Neutrophil (primary cell): ENCODE measurements at regions not wholly inside any gene's neighbourhood (a gene's known extent, or its start where the extent isn't known, plus 50 kb on each side); places are given as distances from the start of the nearest gene placed in this dataset.

Experiments
- H3K27ac ChIP-seq: fragments of 200-600 bp; sonication (generic); 2 replicates; pipeline ENCODE4 v1.5.1; 2016; ENCODE audit warnings: mild to moderate bottlenecking, moderate library complexity
- H3K27me3 ChIP-seq: fragments of 200-600 bp; sonication (generic); 2 replicates; pipeline ENCODE4 v1.6.0; 2016; ENCODE audit warnings: mild to moderate bottlenecking
- H3K36me3 ChIP-seq: fragments of 200-600 bp; sonication (generic); 2 replicates; pipeline ENCODE4 v1.5.1; 2017
- H3K4me1 ChIP-seq, 2 experiments: fragments of 200-600 bp in 1 of 2; sonication (generic) in 1 of 2; 1 replicate in 1 of 2; 2 replicates in 1 of 2; pipeline versions ENCODE4 v1.5.1 to v1.6.1; 2013 to 2016; ENCODE audit warnings: low read depth in 1 of 2, low read length in 1 of 2, mild to moderate bottlenecking in 1 of 2, moderate library complexity in 1 of 2; ENCODE audit not compliant: control insufficient read depth in 1 of 2, insufficient read depth in 1 of 2
- H3K4me3 ChIP-seq, 2 experiments: fragments of 200-600 bp in 1 of 2; sonication (generic) in 1 of 2; 1 replicate in 1 of 2; 2 replicates in 1 of 2; pipeline ENCODE4 v1.5.1; 2013 to 2016; ENCODE audit warnings: low read depth in 1 of 2, low read length in 1 of 2, mild to moderate bottlenecking in 1 of 2, moderate library complexity in 1 of 2
- H3K9me3 ChIP-seq: fragments of 200-600 bp; sonication (generic); 2 replicates; pipeline ENCODE4 v1.5.1; 2016
- TF ChIP-seq, protein P1 (sequence below): fragments of 200-600 bp; sonication (generic); IDR thresholded peaks from 2 replicates; pipeline ENCODE4 v1.5.1; 2016; ENCODE audit warnings: antibody characterized with exemption

DNA sequence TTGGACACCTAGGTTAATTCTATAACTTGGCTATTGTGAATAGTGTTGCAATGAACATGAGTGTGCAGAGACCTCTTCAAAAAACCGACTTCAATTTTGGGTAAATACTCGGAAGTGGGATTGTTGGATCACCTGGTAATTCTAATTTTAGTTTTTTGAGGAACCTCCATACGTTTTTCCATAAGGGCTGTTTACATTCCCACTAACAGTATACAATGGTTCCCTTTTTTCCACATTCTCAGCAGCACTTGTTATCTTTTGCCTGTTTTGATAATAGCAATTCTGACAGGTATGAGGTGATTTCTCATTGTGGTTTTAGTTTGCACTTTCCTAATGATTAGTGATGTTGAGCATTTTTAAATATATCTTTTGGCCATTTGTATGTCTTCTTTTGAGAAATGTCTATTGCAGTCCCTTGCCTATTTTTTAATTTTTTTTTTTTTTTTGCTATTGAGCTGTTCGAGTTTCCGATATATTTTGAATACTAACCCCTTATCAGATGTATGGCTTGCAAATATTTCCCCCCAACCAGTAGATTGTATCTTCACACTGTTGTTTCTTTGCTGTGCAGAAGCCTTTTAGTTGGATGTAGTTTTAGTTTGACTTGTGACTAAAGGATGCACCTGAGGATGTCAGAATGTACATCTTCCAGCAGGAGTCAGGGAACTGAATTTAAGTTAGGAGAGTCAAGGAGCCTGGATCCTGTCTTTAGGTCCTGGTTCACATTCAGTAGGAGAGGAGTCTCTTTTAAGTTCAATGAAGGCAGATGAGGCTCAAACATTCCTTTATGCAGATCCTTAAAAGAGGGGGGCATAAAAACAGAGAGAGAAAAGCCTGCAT is 120.0 kb downstream of the S1PR1 start:
- TF ChIP-seq, protein P1, sequence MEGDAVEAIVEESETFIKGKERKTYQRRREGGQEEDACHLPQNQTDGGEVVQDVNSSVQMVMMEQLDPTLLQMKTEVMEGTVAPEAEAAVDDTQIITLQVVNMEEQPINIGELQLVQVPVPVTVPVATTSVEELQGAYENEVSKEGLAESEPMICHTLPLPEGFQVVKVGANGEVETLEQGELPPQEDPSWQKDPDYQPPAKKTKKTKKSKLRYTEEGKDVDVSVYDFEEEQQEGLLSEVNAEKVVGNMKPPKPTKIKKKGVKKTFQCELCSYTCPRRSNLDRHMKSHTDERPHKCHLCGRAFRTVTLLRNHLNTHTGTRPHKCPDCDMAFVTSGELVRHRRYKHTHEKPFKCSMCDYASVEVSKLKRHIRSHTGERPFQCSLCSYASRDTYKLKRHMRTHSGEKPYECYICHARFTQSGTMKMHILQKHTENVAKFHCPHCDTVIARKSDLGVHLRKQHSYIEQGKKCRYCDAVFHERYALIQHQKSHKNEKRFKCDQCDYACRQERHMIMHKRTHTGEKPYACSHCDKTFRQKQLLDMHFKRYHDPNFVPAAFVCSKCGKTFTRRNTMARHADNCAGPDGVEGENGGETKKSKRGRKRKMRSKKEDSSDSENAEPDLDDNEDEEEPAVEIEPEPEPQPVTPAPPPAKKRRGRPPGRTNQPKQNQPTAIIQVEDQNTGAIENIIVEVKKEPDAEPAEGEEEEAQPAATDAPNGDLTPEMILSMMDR: no peak
- Histone ChIP-seq H3K9me3 (no peaks in the 10 kb centered on the region), H3K4me1 (no peaks in the 10 kb centered on the region), H3K4me3 (no peak overlapping the region), H3K36me3 (no peaks in the 10 kb centered on the region), H3K27ac (no peak overlapping the region), H3K27me3 (no peaks in the 10 kb centered on the region)

DNA sequence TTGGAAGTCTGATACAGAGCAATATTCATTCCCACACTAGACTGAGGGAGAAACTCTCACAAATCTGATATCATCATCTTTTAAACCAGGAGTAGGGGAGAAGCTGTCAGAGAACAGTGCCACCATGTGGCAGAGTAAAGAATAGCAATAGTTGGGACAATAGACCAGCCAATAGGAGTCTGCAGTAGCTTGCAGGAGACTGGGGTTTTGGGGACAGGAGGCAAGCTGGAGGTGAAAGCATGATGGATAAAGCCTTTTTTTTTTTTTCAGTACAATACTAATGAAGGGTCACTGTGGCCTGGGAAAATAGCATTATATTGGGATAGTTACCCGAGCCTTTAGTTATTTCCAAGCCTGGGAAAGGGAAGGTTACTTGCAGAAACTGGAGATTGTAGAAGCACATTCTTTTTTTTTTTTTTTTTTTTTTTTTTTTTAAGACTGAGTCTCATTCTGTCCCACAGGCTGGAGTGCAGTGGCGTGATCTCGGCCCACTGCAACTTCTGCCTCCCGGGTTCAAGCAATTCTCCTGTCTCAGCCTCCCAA is 120.7 kb downstream of the S1PR1 start:
- Histone ChIP-seq H3K4me1 (no peaks in the 10 kb centered on the region), H3K36me3 (no peaks in the 10 kb centered on the region), H3K27ac (no peak overlapping the region), H3K4me3 (no peak overlapping the region), H3K9me3 (no peaks in the 10 kb centered on the region), H3K27me3 (no peaks in the 10 kb centered on the region)
- TF ChIP-seq, protein P1: peak; percentile 60

DNA sequence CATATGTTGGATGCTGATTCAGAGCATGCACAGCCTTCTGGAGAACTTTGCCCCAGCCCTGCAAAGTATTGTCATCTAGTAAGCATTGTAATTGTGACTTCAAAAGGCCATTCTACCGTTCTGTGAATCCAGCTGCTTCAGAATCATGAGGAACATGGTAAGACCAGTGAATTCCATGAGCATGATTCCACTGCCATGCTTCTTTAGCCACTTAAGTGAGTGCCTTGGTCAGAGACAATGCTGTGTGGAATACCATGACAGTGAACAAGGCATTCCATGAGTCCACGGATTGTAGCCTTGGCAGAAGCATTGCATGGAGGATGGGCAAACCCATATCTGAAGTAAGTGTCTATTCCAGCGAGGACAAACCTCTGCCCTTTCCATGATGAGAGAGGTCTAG is 123.7 kb downstream of the S1PR1 start:
- Histone ChIP-seq H3K27me3 (no peaks in the 10 kb centered on the region), H3K9me3 (no peaks in the 10 kb centered on the region), H3K36me3 (no peaks in the 10 kb centered on the region), H3K27ac (no peak overlapping the region), H3K4me3 (no peak overlapping the region), H3K4me1 (no peaks in the 10 kb centered on the region)
- TF ChIP-seq, protein P1: no peak

DNA sequence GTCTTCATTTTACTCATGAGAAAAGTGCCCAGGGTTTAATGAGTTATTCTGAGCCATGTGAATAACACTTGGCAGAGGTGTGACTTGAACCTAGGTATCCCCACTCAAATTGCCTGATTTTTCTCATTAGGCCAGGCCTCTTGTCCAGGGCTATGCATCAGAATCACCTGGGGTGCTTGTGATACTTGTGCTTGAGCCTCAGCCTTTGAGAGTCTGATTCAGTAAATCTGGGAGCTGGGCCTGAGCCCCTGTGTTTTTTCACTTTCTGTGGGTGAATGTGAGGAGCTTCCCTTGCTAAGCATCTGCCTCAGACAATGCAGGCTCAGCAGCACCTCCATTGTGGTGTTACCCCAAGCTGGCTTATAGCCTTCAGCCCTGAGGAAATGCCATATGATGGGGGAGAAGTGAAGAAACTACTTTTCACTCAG is 127.1 kb downstream of the S1PR1 start:
- Histone ChIP-seq H3K27me3 (no peaks in the 10 kb centered on the region), H3K27ac (no peak overlapping the region), H3K9me3 (no peaks in the 10 kb centered on the region), H3K4me3 (no peak overlapping the region), H3K4me1 (no peaks in the 10 kb centered on the region), H3K36me3 (no peaks in the 10 kb centered on the region)
- TF ChIP-seq, protein P1: no peak

DNA sequence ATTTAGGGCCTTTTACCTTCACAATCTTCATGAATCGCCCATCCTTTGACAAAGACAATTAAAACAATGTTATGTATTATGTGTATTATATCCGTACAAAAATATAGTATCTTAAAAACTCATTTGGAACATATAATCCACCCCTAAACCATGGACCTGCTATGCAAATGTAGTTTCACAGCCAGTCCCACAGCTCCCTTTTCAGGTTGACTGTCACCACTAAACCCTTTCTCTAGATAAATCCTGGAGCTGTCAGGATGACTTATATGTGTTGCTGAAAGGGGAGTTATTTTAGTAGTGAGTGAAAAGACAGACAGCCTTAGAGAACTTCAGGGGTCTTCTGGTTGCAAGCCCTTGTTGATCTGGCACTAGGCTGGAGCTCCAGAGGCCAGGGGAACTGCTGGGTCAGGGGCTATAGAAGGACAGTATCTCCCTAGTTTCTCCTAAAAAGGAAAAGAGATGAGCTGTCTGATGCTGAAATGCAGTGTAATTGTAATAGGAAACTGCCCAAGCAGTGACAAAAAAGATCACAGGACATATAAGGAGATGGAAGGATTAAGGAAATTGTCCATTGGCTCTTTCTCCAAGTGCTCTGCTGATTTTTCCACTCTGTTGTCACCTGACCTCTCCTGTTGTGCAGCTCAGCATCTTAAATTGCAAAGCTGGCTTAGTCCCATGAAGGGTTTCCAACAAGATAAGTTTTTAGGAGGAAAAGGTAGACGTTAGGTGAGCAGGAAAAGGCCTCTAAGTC is 127.7 kb downstream of the S1PR1 start:
- Histone ChIP-seq H3K27me3 (no peaks in the 10 kb centered on the region), H3K9me3 (no peaks in the 10 kb centered on the region), H3K4me3 (no peak overlapping the region), H3K4me1 (no peaks in the 10 kb centered on the region), H3K36me3 (no peaks in the 10 kb centered on the region), H3K27ac (no peak overlapping the region)
- TF ChIP-seq, protein P1: no peak
